Esophagus muscularis mucosa (tissue), 4 donors: ENCODE measurements at regions not wholly inside any gene's neighbourhood (a gene's known extent, or its start where the extent isn't known, plus 50 kb on each side); places are given as distances from the start of the nearest gene placed in this dataset.

ENCODE experiments used
- DNase-seq: peaks from one replicate; pipeline ENCODE4 v3.0.0-alpha.2; 2017; ENCODE audit errors: extremely low spot score
- H3K27ac ChIP-seq, 4 donors: fragments of 200-600 bp; sonication (generic); replicated peaks in 1 of 4; 1 replicate in 3 of 4; 2 replicates in 1 of 4; pipeline ENCODE4 v1.5.1; 2016 to 2019; ENCODE audit warnings: mild to moderate bottlenecking in 1 of 4
- H3K27me3 ChIP-seq, 4 donors: fragments of 200-600 bp; sonication (generic); one replicate each; pipeline versions ENCODE4 v1.5.1 to v1.6.0; 2016 to 2019
- H3K36me3 ChIP-seq, 4 donors: fragments of 200-600 bp; sonication (generic); one replicate each; pipeline ENCODE4 v1.5.1; 2016 to 2019
- H3K4me1 ChIP-seq, 4 donors: fragments of 200-600 bp; sonication (generic); one replicate each; pipeline ENCODE4 v1.5.1; 2016 to 2019
- H3K4me3 ChIP-seq, 4 donors: fragments of 200-600 bp; sonication (generic); 1 replicate in 2 of 4; 2 replicates in 2 of 4; pipeline ENCODE4 v1.5.1; 2016 to 2019; ENCODE audit warnings: mild to moderate bottlenecking in 4 of 4, moderate library complexity in 1 of 4
- H3K9me3 ChIP-seq, 4 donors: fragments of 200-600 bp; sonication (generic); 1 replicate in 3 of 4; 2 replicates in 1 of 4; pipeline ENCODE4 v1.5.1; 2016 to 2019
- CTCF ChIP-seq, 3 experiments: fragments of 200-600 bp in 2 of 3; fragments of 450-650 bp in 1 of 3; sonication (generic) in 2 of 3; IDR thresholded peaks; one replicate each; pipeline ENCODE4 v1.5.1; 2017 to 2019; ENCODE audit warnings: antibody characterized with exemption in 3 of 3, mild to moderate bottlenecking in 2 of 3, moderate library complexity in 1 of 3
- EP300 ChIP-seq: sonication (generic); formaldehyde crosslinking; IDR thresholded peaks from one replicate; pipeline ENCODE4 v1.6.1; 2017; ENCODE audit warnings: antibody characterized with exemption
- POLR2A ChIP-seq: fragments of 450-650 bp; IDR thresholded peaks from one replicate; pipeline ENCODE4 v1.6.1; 2017; ENCODE audit warnings: antibody characterized with exemption, moderate library complexity, mild to moderate bottlenecking, low read depth
- POLR2AphosphoS5 ChIP-seq, 2 donors: sonication (generic); formaldehyde crosslinking; IDR thresholded peaks; one replicate each; pipeline ENCODE4 v1.6.1; 2017; ENCODE audit warnings: antibody characterized with exemption in 2 of 2
- WGBS: methylation state at CpG from one replicate; pipeline ENCODE4 v1.1.5; 2018; 5-methylcytosine and 5-hydroxymethylcytosine counted together
- intact Hi-C: fragments of 100-400 bp; cut with DNase I; formaldehyde crosslinking; loops from one replicate; pipeline ENCODE4 v1.15.1; 2023

GRCh38 chr21:25314247-25314646, 293.0 kb downstream of the MRPL39 start:
- WGBS = 87% methylated on average over 1 of the region's 1 CpG
- TF ChIP-seq EP300 = no peak
- no peak for TF ChIP-seq POLR2AphosphoS5 (IDR thresholded peaks at IDR 0.05)
- TF ChIP-seq CTCF (IDR thresholded peaks at IDR 0.05) = no peak
- no peak for TF ChIP-seq POLR2A
- H3K4me1 ChIP-seq = no peaks in the 10 kb centered on the region
- H3K36me3 ChIP-seq = no peaks in the 10 kb centered on the region
- H3K4me3 ChIP-seq = no peak overlapping the region
- H3K27me3 ChIP-seq = no peaks in the 10 kb centered on the region
- no peak overlapping the region for H3K27ac ChIP-seq
- peaks cover 0 to 7% (median 0%) of the 10 kb centered on the region in 4 donors for H3K9me3 ChIP-seq
- intact Hi-C loops = no loop called here
- DNase-seq = no peak

GRCh38 chr21:25313829-25314228, 293.5 kb downstream of the MRPL39 start:
- H3K4me1 ChIP-seq = no peaks in the 10 kb centered on the region
- 38% methylated on average over 3 of the region's 3 CpGs for WGBS
- no peak overlapping the region for H3K27ac ChIP-seq
- DNase-seq = no peak
- H3K4me3 ChIP-seq = no peak overlapping the region
- intact Hi-C loops = no loop called here
- no peak for TF ChIP-seq CTCF (IDR thresholded peaks at IDR 0.05)
- no peak for TF ChIP-seq POLR2A
- TF ChIP-seq EP300 = no peak
- TF ChIP-seq POLR2AphosphoS5 (IDR thresholded peaks at IDR 0.05) = no peak
- peaks cover 0 to 11% (median 2%) of the 10 kb centered on the region in 4 donors for H3K9me3 ChIP-seq
- no peaks in the 10 kb centered on the region for H3K36me3 ChIP-seq
- H3K27me3 ChIP-seq = no peaks in the 10 kb centered on the region

GRCh38 chr21:25307489-25307888, 299.8 kb downstream of the MRPL39 start:
- 71% methylated on average over 1 of the region's 1 CpG for WGBS
- Histone ChIP-seq H3K27ac (no peak overlapping the region), H3K27me3 (no peaks in the 10 kb centered on the region), H3K4me3 (no peak overlapping the region), H3K36me3 (no peaks in the 10 kb centered on the region), H3K4me1 (no peaks in the 10 kb centered on the region), H3K9me3 (peaks cover 0 to 15% (median 4%) of the 10 kb centered on the region in 4 donors)
- no peak for DNase-seq
- intact Hi-C loops = no loop called here
- TF ChIP-seq POLR2A (no peak), POLR2AphosphoS5 (IDR thresholded peaks at IDR 0.05) (no peak), EP300 (no peak), CTCF (IDR thresholded peaks at IDR 0.05) (no peak)

GRCh38 chr21:25304611-25305010, 302.7 kb downstream of the MRPL39 start:
- Histone ChIP-seq H3K4me1 (no peaks in the 10 kb centered on the region), H3K27ac (no peak overlapping the region), H3K36me3 (no peaks in the 10 kb centered on the region), H3K4me3 (no peak overlapping the region), H3K9me3 (peaks cover 0 to 10% (median 4%) of the 10 kb centered on the region in 4 donors), H3K27me3 (no peaks in the 10 kb centered on the region)
- 70% methylated on average over 4 of the region's 4 CpGs for WGBS
- intact Hi-C loops = no loop called here
- no peak for DNase-seq
- TF ChIP-seq EP300 = no peak
- no peak for TF ChIP-seq POLR2AphosphoS5 (IDR thresholded peaks at IDR 0.05)
- TF ChIP-seq CTCF (IDR thresholded peaks at IDR 0.05) = no peak
- no peak for TF ChIP-seq POLR2A

GRCh38 chr21:25300632-25301031, 306.6 kb downstream of the MRPL39 start:
- Histone ChIP-seq H3K9me3 (no peaks in the 10 kb centered on the region), H3K27ac (no peak overlapping the region), H3K27me3 (no peaks in the 10 kb centered on the region), H3K4me1 (no peaks in the 10 kb centered on the region), H3K4me3 (no peak overlapping the region), H3K36me3 (no peaks in the 10 kb centered on the region)
- no peak for DNase-seq
- intact Hi-C loops = no loop called here
- WGBS = 83% methylated on average over 6 of the region's 6 CpGs
- TF ChIP-seq CTCF (IDR thresholded peaks at IDR 0.05) (no peak), POLR2A (no peak), EP300 (no peak), POLR2AphosphoS5 (IDR thresholded peaks at IDR 0.05) (no peak)
